ENCODE measurements at regions not wholly inside any gene's neighbourhood (a gene's known extent, or its start where the extent isn't known, plus 50 kb on each side); places are given as distances from the start of the nearest gene placed in this dataset.
A peak's percentile ranks its signal among the peaks of the same experiment; 100 is the strongest.

DNA sequence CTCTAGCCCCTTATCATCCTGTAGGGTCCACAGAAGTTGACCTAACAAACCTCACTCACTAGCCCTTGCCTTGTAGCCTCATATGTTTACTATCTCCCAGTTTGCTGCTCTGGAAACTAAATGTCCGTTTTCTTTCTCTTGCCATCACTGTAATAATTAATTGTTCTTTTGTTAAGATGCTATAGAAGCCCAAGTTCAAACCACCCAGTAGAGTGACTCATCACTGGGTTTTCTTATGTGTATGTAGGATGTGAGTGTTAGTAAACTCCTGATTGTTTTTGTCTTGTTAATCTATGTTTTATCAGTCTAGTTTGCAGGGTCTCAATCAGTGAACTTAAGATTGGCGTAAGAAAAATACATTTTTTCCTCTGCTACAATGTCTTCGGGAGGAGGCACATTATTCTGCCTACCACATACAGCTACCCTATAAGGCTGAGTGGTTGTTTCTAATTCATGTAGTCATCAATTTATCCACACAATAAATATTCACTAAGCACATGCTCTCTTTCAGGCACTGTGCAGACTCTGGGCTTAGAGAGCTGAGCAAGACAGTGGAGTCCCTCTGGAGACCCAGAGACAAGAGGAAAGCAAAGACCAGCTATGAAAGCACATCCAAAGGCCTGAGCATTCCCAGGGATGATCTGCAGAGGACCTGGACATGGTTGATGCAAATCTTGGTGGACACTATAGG is 474.1 kb upstream of the AKR1E2 start:
- DNase-seq (ENCODE audit: low read depth, low spot score) (no peak), FAIRE-seq (peak; percentile 70)
- no peak for TF ChIP-seq EZH2 (IDR thresholded peaks at IDR 0.05; ENCODE audit: low read length)
- TF ChIP-seq, protein P1, sequence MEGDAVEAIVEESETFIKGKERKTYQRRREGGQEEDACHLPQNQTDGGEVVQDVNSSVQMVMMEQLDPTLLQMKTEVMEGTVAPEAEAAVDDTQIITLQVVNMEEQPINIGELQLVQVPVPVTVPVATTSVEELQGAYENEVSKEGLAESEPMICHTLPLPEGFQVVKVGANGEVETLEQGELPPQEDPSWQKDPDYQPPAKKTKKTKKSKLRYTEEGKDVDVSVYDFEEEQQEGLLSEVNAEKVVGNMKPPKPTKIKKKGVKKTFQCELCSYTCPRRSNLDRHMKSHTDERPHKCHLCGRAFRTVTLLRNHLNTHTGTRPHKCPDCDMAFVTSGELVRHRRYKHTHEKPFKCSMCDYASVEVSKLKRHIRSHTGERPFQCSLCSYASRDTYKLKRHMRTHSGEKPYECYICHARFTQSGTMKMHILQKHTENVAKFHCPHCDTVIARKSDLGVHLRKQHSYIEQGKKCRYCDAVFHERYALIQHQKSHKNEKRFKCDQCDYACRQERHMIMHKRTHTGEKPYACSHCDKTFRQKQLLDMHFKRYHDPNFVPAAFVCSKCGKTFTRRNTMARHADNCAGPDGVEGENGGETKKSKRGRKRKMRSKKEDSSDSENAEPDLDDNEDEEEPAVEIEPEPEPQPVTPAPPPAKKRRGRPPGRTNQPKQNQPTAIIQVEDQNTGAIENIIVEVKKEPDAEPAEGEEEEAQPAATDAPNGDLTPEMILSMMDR (optimal IDR thresholded peaks at IDR 0.05 in 1 of 3, IDR thresholded peaks at IDR 0.05 in 1 of 3, conservative IDR thresholded peaks at IDR 0.05 in 1 of 3; ENCODE audit: extremely low read depth in 1 of 3, insufficient read depth in 2 of 3, low read length in 3 of 3), result no peak
- peaks cover 33% of the 10 kb centered on the region for H3K4me1 ChIP-seq (ENCODE audit: control insufficient read depth, extremely low read depth, insufficient read depth, low read length)
- no peak overlapping the region for H2AFZ ChIP-seq (ENCODE audit: control insufficient read depth, low read length)
- H3K27me3 ChIP-seq (ENCODE audit: control insufficient read depth, extremely low read depth, insufficient read depth, low read length), result no peaks in the 10 kb centered on the region
- H3K9me1 ChIP-seq (ENCODE audit: control insufficient read depth, extremely low read depth, insufficient read depth, low read length), result no peaks in the 10 kb centered on the region
- no peak overlapping the region for H3K27ac ChIP-seq (ENCODE audit: control insufficient read depth, insufficient read depth, low read length)
- H3K9me3 ChIP-seq (ENCODE audit: control insufficient read depth, low read depth, low read length), result no peaks in the 10 kb centered on the region
- no peaks in the 10 kb centered on the region for H4K20me1 ChIP-seq (ENCODE audit: control insufficient read depth, extremely low read depth, insufficient read depth, low read length)
- no peaks in the 10 kb centered on the region for H3K36me3 ChIP-seq (ENCODE audit: control insufficient read depth in 2 of 2, extremely low read depth in 1 of 2, insufficient read depth in 2 of 2, low read length in 2 of 2)
- H3K4me2 ChIP-seq (ENCODE audit: control insufficient read depth, extremely low read depth, insufficient read depth, low read depth, low read length), result no peak overlapping the region
- no peak overlapping the region for H3K4me3 ChIP-seq (ENCODE audit: control insufficient read depth in 2 of 3, extremely low read depth in 1 of 3, insufficient read depth in 2 of 3, low read depth in 1 of 3, low read length in 3 of 3)
- no peaks in the 10 kb centered on the region for H3K79me2 ChIP-seq (ENCODE audit: control insufficient read depth, insufficient read depth, low read length)
- no peak overlapping the region for H3K9ac ChIP-seq (ENCODE audit: control insufficient read depth, extremely low read depth, insufficient read depth, low read length)
- dilution Hi-C loops (cut with MboI; ENCODE audit: extremely low pct_ligation_motif_present, low sequenced_read_pairs), result no loop called here

DNA sequence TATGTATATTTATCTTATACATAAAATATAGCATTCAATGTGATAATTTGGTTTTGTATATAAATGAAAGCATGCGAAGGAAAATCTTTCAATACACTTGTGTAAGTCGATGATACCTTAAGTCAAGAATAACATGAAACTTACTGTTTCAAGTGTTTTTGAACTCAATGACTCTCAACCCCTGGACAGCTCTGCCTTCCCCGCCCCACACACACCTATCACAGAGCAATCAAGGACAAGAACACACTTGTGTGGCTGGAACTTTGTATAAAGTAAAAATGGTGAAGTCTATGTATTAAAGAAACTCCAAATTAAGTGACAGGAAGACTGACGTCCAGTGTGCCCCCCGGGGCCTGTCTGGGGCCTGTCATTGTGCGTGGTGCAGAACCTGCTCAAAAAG is 478.6 kb upstream of the AKR1E2 start:
- H3K36me3 ChIP-seq (ENCODE audit: control insufficient read depth in 2 of 2, extremely low read depth in 1 of 2, insufficient read depth in 2 of 2, low read length in 2 of 2), result no peaks in the 10 kb centered on the region
- H3K4me2 ChIP-seq (ENCODE audit: control insufficient read depth, extremely low read depth, insufficient read depth, low read depth, low read length), result no peak overlapping the region
- dilution Hi-C loops (cut with MboI; ENCODE audit: extremely low pct_ligation_motif_present, low sequenced_read_pairs), result no loop called here
- H3K4me1 ChIP-seq (ENCODE audit: control insufficient read depth, extremely low read depth, insufficient read depth, low read length), result peaks cover 28% of the 10 kb centered on the region
- H4K20me1 ChIP-seq (ENCODE audit: control insufficient read depth, extremely low read depth, insufficient read depth, low read length), result no peaks in the 10 kb centered on the region
- no peak for TF ChIP-seq EZH2 (IDR thresholded peaks at IDR 0.05; ENCODE audit: low read length)
- TF ChIP-seq, protein P1 (optimal IDR thresholded peaks at IDR 0.05 in 1 of 3, IDR thresholded peaks at IDR 0.05 in 1 of 3, conservative IDR thresholded peaks at IDR 0.05 in 1 of 3; ENCODE audit: extremely low read depth in 1 of 3, insufficient read depth in 2 of 3, low read length in 3 of 3), result no peak
- H2AFZ ChIP-seq (ENCODE audit: control insufficient read depth, low read length), result no peak overlapping the region
- FAIRE-seq (no peak), DNase-seq (ENCODE audit: low read depth, low spot score) (no peak)
- H3K9me3 ChIP-seq (ENCODE audit: control insufficient read depth, low read depth, low read length), result no peaks in the 10 kb centered on the region
- no peak overlapping the region for H3K4me3 ChIP-seq (ENCODE audit: control insufficient read depth in 2 of 3, extremely low read depth in 1 of 3, insufficient read depth in 2 of 3, low read depth in 1 of 3, low read length in 3 of 3)
- H3K27ac ChIP-seq (ENCODE audit: control insufficient read depth, insufficient read depth, low read length), result no peak overlapping the region
- no peaks in the 10 kb centered on the region for H3K9me1 ChIP-seq (ENCODE audit: control insufficient read depth, extremely low read depth, insufficient read depth, low read length)
- H3K27me3 ChIP-seq (ENCODE audit: control insufficient read depth, extremely low read depth, insufficient read depth, low read length), result no peaks in the 10 kb centered on the region
- H3K79me2 ChIP-seq (ENCODE audit: control insufficient read depth, insufficient read depth, low read length), result no peaks in the 10 kb centered on the region
- H3K9ac ChIP-seq (ENCODE audit: control insufficient read depth, extremely low read depth, insufficient read depth, low read length), result no peak overlapping the region

All from keratinocyte (primary cell).